NCI-H2029 treated with DMSO at 0.1 percent for 48 hours (cell line): ENCODE measurements at regions not wholly inside any gene's neighbourhood (a gene's known extent, or its start where the extent isn't known, plus 50 kb on each side); places are given as distances from the start of the nearest gene placed in this dataset.
"Not testable (repeated sequence)": the region's sequence is repeated elsewhere in the genome, so short reads cannot be mapped to it uniquely, and the experiment has no call there.

Experiments used
- DNase-seq: peaks from one replicate; lab custom pipeline; 2025; lab: John Stamatoyannopoulos, UW

DNA sequence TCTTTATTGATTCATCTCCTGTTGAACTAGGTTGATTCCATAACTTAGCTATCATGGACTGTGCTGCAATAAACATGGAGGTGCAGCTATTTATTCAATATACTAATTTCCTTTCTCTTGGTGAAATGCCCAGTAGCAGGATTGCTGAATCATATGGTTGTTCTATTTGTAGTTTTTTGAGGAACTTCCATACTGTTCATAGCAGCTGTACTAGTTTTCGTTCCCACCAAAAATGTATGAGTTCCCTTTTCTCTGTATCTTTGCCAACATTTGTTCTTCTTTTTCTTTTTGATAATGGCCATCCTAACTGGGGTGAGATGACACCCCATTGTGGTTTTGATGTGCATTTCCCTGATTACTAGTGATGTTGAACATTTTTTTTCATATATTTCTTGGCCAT is 87.2 kb upstream of the NAV2 start:
- no peak for DNase-seq

- no peak for DNase-seq
Measured at GRCh38 chr11:19617696-19618523, 94.7 kb upstream of the NAV2 start.

- DNase-seq: no peak
Measured at GRCh38 chr11:19615341-19616183, 97.1 kb upstream of the NAV2 start.

DNA sequence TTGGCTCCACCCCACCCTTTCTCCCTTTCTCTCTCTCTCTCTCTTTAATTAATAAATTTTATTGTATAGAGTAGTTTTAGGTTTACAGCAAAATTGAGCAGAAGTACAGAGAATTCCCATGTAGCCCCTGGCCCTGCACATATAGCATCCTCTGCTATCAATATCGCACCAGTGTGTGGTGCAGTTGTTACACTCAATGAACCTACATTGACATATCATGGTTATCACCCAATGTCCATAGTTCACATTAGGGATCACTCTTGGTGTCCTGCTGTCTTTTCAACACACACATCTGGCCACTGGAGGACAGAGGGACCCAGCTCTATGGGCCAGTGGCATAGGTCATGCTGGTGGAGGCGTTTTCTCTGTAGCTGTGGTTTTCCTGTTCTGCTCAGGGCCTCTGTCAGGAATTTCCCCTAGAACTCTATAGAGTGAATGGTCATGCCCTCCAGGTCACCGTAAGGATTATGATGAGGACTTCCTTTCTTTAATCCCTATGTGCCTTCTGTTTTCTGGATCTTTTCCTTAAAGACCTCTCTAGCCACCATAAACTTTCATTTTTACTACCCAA is 98.2 kb upstream of the NAV2 start:
- DNase-seq: no peak

- not testable (repeated sequence) for DNase-seq
Measured at GRCh38 chr11:19612025-19612424, 100.6 kb upstream of the NAV2 start.

DNA sequence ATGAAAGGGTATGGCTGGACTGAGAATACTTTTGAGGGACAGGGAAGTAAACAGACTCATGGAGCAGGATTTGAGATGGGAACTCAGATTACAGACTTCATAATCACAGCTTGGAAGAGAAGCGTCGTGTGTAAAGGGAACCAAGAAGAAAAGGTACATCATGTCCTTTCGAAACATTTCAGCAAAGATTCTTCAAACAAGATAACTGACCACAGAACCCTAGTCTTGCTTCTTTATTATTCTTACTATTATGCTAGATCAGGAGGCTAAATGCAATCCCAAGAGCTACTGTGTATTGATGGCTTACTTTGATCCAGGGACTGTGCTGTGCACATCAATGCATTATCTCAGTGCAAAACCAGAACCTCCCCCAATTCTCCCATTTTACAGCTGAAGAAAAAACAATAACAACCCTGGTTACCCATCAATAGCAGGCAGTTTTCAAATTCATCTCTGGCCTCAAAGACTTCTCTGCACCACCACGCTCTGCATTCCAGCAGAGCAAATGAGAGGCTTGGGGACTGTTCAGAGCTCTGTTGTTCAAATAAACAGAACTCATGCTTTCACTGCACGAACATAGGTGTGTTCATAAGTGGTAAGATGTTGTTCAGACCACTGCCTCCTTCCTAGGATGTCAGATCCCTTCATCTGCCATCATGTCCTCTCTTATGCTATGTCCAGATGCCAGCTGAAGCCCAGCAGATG is 104.8 kb upstream of the NAV2 start:
- DNase-seq: no peak

- no peak for DNase-seq
Measured at GRCh38 chr11:19606856-19607655, 105.6 kb upstream of the NAV2 start.

DNA sequence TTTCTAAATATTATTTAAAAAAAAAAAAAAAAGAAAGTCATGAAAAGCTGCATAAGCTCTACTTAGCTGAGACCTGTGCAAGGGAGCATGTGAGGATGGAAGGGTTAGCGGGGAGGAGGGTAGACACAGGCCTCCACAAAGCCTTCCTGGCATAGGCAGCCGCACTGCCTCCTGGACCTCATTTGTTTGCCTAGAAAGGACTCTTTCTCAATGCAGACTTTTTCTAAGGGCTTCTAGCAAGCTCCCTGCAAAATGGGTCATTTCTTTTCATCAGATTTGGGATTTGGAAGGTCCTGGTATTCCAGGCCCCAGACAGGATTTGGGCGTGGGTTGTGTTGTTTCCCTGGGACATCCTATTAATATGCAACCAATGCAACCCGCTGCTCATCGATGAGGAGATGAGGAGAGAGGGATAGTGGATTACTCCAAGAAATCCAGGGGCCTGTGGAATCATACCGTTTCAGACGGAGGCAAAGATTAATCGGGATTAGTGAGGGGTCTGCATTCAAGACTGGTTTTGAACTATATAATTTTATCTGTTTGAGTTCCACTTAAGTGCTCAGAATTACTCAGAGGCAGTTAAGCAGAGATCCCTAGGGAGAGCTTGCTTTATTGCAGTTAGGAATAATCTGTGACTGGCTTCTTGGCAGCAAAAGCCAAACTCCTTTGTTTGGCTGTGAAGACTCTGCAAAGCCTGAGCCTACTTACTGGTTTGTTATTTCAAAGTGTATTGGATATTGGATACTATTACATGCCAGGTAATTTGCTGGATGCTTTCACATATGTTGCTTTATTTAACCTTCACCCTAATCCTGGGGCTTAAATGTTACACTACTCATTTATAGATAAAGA is 106.9 kb upstream of the NAV2 start:
- no peak for DNase-seq

DNA sequence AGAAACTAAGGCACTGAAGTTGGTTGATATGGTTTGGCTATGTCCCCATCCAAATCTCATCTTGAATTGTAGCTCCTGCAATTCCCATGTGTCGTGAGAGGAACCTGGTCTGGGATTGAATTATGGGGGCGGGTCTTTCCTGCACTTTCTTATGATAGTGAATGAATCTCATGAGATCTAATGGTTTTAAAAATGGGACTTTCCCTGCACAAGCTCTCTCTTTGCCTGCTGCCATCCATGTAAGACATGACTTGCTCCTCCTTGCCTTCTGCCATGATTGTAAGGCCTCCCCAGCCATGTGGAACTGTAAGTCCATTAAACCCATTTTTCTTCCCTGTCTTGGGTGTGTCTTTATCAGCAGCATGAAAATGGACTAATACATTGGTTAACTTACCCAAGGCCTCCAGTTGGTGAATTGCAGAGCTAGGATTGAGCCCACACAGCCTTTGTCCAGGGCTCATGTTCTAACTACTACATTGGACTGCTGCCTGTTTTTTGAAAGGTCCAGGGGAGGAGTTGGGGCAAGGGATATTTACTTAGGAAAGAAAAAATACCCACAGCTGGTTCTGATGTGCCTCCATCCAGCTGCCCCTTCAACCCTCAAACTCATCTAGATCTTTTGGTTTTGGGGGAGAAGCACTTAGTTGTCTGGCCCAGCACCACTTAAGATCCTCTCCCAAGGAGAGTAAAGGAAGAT is 107.8 kb upstream of the NAV2 start:
- no peak for DNase-seq

DNA sequence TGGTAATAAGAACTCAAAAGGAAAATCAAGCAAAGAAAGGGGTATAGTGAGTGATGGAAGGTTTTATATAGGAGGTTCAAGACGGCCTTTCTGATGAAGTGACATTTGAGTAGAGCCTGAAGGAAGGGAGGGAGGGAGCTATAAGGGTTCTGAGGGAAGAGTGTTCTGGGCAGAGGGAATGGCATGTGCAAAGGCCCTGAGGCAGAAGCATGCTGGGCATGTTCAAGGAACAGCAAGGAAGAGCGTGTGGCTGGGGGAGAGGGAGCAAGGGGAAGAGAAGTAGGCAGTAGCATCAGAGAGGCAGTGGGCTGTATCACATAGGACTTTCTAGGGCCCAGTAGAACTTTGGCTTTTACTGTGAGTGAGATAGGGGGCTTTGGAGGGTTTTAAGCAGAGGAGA is 108.9 kb upstream of the NAV2 start:
- no peak for DNase-seq

DNA sequence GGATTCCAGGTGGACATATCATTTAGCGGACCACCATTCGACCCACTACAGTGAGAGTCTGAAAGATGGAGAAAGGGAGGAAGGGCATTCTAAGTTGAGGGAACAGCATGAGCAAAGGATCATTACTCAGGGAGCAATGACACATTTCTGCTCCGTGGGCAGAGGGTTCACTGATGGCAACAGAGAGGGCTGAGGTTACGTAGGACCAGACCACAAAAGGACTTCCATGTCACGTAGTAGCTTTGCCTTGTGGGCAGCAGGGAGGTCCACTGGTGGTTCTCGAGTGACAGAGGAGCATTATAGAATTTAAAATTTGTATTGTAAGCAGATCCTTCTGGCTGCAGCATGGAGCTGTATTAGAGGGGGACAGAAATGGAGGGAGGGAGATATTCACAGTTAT is 109.7 kb upstream of the NAV2 start:
- no peak for DNase-seq

- DNase-seq: no peak
Measured at GRCh38 chr11:19602406-19602805, 110.2 kb upstream of the NAV2 start.

DNA sequence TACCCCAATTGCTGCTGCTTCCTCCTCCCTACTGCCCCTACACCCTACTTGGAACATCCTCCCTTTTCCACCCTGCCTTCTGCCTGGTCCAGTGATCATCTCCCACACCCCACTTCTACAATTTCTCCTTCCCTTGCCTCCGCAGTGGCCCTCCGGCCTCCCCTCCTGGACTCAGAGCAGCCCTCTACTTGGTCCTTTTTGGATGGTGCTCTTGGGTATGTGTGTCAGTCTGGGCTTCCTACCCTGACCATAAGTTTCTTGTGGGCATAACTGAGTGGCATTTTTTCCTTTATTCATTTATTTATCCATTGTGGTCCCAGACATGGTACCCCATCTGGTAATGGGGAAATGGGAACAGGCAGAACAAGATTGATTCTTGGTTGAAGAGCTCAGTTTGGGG is 111.4 kb upstream of the NAV2 start:
- no peak for DNase-seq

GRCh38 chr11:19599681-19600080 is 113.0 kb upstream of the NAV2 start:
- DNase-seq: no peak

GRCh38 chr11:19598876-19599486 is 113.7 kb upstream of the NAV2 start:
- no peak for DNase-seq

DNA sequence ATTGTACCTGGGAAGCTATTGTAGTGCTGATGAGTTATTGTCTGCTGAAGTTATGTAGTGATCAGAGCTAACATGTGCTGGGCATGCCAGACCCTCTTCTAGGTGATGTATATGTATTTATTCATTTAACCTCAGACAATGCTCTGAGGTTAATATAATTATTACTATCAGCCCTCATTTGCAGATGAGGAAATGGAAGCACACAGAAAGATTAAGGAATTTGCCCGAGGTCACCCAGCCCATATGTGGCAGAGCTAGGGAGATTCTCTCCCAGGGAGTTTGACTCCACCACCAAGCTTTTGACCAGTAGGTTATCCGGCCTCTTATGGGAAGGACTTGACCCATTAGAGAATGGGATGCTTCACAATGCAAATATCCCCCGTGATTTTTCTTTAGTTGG is 114.2 kb upstream of the NAV2 start:
- DNase-seq: no peak

DNA sequence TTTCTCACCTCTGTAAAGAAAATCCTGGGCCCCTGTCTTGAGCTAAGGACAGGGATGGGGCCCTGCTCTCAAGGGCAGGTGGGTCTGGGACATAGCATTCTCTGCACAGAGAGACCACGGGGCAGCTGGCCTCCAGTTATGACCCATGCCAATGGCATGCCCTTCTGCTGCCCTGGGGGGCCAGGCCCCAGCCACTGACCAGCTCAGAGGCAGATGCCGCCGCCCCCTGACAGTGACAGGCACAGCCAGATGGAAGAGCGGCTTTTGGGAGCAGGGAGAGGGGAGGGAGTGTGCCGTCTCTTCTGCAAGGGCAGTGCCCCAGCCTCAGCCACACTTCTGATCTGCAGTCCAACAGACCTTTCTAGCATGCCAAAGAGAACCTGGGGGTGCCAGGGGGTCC is 114.8 kb upstream of the NAV2 start:
- no peak for DNase-seq

DNA sequence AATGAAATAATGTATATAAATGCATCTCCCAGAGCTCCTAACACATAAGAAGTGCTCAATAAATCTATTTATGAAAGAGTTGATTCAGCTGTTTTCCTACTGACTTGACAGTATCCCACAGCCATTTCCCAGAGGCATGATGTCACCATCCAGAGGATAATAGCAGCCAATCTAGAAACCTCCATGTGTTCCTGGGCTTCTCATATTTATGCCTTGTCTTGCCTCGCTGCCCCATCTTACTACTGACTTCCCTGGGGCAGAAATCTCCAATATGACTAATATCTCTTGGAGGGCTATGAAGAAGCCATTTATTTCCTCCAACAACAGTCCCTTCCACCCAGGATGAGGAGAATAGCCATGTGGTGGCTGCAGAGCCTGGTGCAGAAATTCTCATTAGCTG is 115.4 kb upstream of the NAV2 start:
- no peak for DNase-seq
